NOMO-1 treated with DMSO at 0.1 percent for 48 hours (cell line): ENCODE measurements at regions not wholly inside any gene's neighbourhood (a gene's known extent, or its start where the extent isn't known, plus 50 kb on each side); places are given as distances from the start of the nearest gene placed in this dataset.

Source experiments
- DNase-seq: peaks from one replicate; lab custom pipeline; 2025; ENCODE audit not compliant: unreplicated experiment; lab: John Stamatoyannopoulos, UW

- DNase-seq, result no peak
These were observed 52.2 kb downstream of the ADRA2C start for GRCh38 chr4:3818371-3818770.

DNA sequence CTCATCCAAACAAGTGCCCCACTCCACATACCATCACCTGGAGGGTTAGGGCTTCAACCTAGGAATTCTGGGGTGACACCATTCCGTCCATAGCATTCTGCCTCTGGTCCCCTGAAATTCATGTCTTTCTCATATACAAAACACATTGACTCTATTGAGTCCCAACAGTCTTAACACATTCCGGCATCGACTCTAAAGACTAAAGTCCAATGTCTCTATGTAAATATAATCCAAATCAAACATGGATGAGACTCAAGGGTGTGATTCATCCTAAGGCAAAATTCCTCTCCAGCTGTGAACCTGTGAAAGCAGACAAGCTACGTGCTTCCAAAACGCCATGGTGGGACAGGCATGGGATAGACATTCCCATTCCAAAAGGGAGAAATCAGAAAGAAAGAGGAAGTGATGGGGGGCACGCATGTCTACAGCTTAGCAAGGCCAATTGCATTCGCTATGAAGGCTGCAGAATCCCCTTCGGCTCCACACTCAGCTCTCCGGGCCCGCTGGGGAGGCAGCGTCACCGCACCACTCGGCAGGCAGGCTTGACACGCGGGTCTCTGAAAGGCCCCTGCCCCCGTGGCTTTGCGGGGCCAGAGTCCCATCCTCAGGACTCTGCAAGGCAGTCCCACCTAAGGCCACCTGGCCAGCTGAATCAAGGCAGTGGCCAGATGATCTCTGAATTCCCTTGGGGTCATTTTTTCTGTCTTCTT lies 53.2 kb downstream of the ADRA2C start:
- no peak for DNase-seq

DNA sequence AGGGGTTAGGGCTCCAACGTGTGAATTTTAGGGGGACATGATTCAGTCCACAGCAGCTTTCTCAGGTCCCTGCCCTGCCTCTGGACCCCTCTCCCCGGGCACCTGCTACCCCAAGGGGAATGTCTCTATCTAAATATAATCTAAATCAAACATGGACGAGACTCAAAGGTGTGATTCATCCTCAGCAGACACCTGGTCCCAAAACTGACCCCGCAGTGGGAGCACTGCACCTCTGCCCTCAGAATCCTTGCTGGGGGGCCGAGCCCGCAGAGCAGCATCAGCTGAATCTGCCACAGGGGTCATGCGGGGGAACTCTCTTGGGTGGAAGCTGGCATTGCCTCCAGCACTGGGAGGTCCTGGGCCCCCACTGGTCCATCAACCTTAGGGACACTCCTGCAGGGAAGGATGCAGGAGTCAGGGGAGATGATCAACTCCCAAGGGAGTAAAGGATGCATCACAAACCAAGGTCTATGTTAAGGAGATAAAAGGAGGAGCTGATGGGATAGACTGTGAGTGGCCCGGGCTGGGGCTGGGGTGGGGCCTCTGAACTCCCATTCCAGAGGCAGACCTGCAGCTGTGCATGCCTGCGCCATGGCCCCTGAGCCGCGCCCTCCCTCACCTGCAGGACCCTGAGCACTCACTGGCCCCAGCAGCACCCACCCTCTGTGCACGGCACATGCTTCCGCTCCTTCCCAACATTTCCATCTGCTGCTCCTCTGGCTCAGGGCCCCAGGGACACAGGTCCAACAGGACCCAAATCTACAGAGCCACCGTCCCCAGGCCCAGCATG lies 54.0 kb downstream of the ADRA2C start:
- DNase-seq, result no peak

GRCh38 chr4:3820806-3821579 lies 54.8 kb downstream of the ADRA2C start:
- DNase-seq, result no peak

GRCh38 chr4:3821580-3822229 lies 55.5 kb downstream of the ADRA2C start:
- DNase-seq, result no peak

- no peak for DNase-seq
These were observed 56.2 kb downstream of the ADRA2C start for GRCh38 chr4:3822230-3822947.

DNA sequence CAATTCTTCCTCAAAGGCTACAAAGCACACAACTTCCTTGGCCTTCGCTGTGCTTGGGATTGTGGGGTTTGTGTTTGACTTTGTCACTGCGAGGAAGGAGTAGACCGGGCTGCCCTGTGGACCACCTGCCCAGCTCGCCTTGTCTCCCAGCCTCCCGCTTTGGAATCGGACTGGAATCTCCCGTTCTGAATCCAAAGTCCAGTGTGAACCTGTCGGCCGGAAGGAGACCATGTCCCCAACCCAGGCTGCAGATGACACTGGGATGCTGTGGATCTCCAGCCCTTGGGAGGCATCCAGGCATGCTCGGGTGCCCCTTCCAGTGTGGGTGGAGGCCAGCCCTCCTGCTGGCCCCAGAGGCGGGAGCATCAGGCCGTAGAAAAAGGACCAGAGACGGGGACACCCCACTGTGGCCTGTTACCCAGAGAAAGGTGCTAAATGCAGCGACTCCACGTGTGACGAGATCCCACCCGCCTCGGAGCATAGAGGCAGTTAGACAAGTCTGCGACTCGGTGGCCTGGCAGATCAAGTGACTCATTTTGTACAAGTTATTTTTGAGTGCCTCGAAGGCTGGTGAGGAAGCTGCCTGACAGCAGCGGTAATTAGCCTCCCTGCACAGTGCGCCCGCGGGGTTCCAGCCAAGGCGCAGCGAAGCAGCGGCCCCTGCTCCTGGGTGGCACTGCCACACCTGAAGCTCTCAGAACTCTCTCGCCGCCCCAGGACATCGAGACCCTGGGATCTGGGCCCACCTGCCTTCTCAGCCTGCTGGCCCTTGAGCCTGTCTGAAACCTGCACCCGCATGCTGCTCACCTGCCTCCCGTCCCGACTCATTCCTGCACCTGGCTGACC lies 57.5 kb downstream of the ADRA2C start:
- DNase-seq, result no peak

- no peak for DNase-seq
These were observed 58.5 kb downstream of the ADRA2C start for GRCh38 chr4:3824521-3825270.

GRCh38 chr4:3825530-3825929 lies 59.3 kb downstream of the ADRA2C start:
- DNase-seq, result no peak

DNA sequence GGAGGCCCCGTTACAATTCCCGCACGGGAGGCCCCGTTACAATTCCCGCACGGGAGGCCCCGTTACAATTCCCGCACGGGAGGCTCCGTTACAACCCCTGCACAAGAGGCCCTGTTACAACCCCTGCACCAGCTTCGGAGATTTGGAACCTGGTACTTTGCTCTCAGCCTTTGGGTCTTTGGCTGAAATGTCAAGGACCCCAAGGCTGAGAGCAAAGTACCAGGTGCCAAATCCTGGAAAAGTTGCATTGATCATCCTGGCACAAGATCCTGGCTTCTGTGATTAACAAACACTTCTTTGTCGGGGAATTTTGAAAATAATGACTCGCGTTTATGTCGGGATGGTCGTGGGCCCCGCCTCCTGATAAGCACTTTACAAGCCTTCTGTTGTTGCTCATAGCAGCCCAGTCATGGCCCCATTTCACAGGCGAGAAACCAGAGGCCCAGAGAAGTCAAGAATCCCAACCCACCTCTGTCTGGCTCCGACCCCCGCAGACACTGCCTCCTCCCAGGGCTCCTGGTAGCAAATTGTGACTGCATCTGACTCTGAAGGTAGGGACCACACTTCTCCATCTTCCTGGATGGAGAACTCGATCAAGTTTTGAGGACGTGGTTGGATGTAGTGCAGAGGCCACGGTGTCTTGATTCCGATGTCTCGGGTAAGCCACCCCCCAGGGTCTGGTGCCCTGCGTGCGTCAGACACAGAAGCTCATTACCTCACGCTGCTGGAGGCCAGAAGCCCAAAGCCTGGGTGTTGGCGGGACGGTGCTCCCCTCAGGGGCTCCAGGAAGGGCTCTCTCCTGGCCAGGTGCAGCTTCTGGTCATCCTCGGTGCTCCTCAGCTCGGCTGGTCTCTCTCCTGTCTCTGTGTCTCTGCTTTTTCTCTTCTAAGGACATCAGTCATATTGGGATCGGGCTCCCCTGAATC lies 60.3 kb downstream of the ADRA2C start:
- DNase-seq, result no peak

GRCh38 chr4:3827616-3828492 lies 61.7 kb downstream of the ADRA2C start:
- DNase-seq, result no peak

DNA sequence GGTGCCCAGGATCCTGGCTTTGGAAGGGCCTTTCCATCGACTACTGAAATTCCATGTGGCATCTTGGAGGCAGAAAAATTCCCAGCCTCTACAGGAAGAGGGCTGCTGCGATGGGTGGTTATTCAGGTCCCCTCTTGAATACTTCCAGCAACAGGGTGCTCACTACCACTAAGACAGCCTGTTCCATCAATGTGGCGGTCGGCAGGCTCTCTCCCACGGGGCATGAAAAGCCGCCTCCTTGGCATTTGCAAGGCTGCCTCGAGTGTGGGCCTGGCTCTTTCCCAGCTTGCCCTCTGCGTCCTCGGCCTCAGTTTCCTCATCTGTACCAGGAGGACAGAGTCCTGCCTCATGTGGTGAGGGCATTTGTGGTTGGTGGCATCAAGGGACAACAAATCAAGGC lies 62.4 kb downstream of the ADRA2C start:
- DNase-seq, result no peak

DNA sequence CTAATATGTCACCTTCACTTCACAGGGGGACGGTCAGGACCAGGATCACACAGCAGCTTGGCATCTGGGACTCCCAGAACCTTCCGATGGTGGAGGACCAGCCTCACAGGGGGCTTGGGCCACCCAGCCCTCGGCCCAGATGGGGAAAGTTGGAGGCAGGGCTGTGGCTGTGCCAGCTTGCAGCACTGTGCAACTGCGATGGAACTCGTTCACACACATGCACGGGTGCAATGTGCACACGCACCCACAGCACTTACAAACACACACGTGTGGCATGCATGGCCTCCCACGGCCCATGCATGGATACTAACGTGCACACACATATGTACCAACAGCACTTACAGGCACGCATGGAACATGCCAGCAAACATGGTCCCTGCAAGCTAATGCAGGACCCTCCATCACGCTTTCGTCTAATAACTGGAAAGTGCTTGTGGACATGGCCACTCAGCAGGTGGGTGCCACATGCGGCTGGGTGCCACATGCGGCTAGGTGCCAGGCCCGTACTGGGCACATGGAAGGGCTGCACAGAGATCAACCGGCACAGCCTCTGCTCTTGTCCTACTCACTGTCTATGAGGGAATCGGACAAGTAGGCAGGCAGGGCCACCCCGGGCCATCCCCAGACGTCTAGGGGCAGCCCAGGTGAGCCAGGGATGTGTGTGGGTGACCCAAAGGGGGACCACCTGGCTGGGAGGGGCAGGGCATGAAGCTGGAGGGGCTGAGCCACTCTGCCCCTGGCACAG lies 63.2 kb downstream of the ADRA2C start:
- DNase-seq, result no peak

GRCh38 chr4:3829956-3830773 lies 64.0 kb downstream of the ADRA2C start:
- DNase-seq, result no peak

- no peak for DNase-seq
These were observed 64.8 kb downstream of the ADRA2C start for GRCh38 chr4:3830774-3831528.
